Endothelial cell (in vitro differentiated cells): ENCODE measurements at regions not wholly inside any gene's neighbourhood (a gene's known extent, or its start where the extent isn't known, plus 50 kb on each side); places are given as distances from the start of the nearest gene placed in this dataset.

Source experiments
- DNase-seq: peaks from one replicate; pipeline ENCODE4 v3.0.0; 2021; ENCODE audit warnings: low spot score
- H3K27ac Mint-ChIP-seq: one replicate; pipeline ENCODE4 v1.8.0; 2021; ENCODE audit warnings: mixed read lengths, inconsistent platforms; ENCODE audit not compliant: unreplicated experiment
- H3K27me3 Mint-ChIP-seq: one replicate; pipeline ENCODE4 v1.8.0; 2021; ENCODE audit warnings: mild to moderate bottlenecking, moderate library complexity, mixed read lengths, inconsistent platforms; ENCODE audit not compliant: unreplicated experiment
- H3K36me3 Mint-ChIP-seq: one replicate; pipeline ENCODE4 v1.8.0; 2021; ENCODE audit warnings: mild to moderate bottlenecking, low read depth, mixed read lengths, inconsistent platforms; ENCODE audit not compliant: unreplicated experiment
- H3K4me1 Mint-ChIP-seq: one replicate; pipeline ENCODE4 v1.8.0; 2021; ENCODE audit warnings: mild to moderate bottlenecking, mixed read lengths, inconsistent platforms; ENCODE audit not compliant: unreplicated experiment
- H3K4me3 Mint-ChIP-seq: one replicate; pipeline ENCODE4 v1.8.0; 2021; ENCODE audit warnings: mild to moderate bottlenecking, mixed read lengths, inconsistent platforms; ENCODE audit not compliant: unreplicated experiment
- H3K9me3 Mint-ChIP-seq: one replicate; pipeline ENCODE4 v1.8.0; 2021; ENCODE audit warnings: mixed read lengths, inconsistent platforms; ENCODE audit not compliant: unreplicated experiment
- CTCF ChIP-seq: fragments of 200-600 bp; sonication (generic); IDR thresholded peaks from one replicate; pipeline ENCODE4 v1.5.0; 2021; ENCODE audit warnings: antibody characterized with exemption; ENCODE audit not compliant: unreplicated experiment

GRCh38 chr4:62250100-62250499 is 1050.0 kb downstream of the ADGRL3 start:
- Mint-ChIP-seq H3K4me3 (no peak overlapping the region), H3K27ac (no peak overlapping the region), H3K36me3 (no peaks in the 10 kb centered on the region)

GRCh38 chr4:62243895-62244294 is 1043.8 kb downstream of the ADGRL3 start:
- H3K4me1 Mint-ChIP-seq: no peaks in the 10 kb centered on the region
- TF ChIP-seq CTCF: no peak
- no peak overlapping the region for H3K4me3 Mint-ChIP-seq
- no peaks in the 10 kb centered on the region for H3K36me3 Mint-ChIP-seq
- H3K9me3 Mint-ChIP-seq: no peaks in the 10 kb centered on the region
- H3K27me3 Mint-ChIP-seq: no peaks in the 10 kb centered on the region
- DNase-seq: no peak
- H3K27ac Mint-ChIP-seq: no peak overlapping the region

More at GRCh38 chr4:62250100-62250499, 1050.0 kb downstream of the ADGRL3 start:
- Mint-ChIP-seq H3K4me1 (no peaks in the 10 kb centered on the region), H3K27me3 (no peaks in the 10 kb centered on the region), H3K9me3 (no peaks in the 10 kb centered on the region)
- no peak for DNase-seq
- TF ChIP-seq CTCF: no peak

GRCh38 chr4:62235911-62236310 is 1035.8 kb downstream of the ADGRL3 start:
- H3K27me3 Mint-ChIP-seq: no peaks in the 10 kb centered on the region
- no peak for DNase-seq
- H3K9me3 Mint-ChIP-seq: no peaks in the 10 kb centered on the region
- no peak for TF ChIP-seq CTCF
- no peaks in the 10 kb centered on the region for H3K4me1 Mint-ChIP-seq
- H3K4me3 Mint-ChIP-seq: no peak overlapping the region
- H3K27ac Mint-ChIP-seq: no peak overlapping the region
- H3K36me3 Mint-ChIP-seq: no peaks in the 10 kb centered on the region

GRCh38 chr4:62232814-62233213 is 1032.7 kb downstream of the ADGRL3 start:
- Mint-ChIP-seq H3K27me3 (no peaks in the 10 kb centered on the region), H3K9me3 (no peaks in the 10 kb centered on the region), H3K36me3 (no peaks in the 10 kb centered on the region), H3K27ac (no peak overlapping the region), H3K4me1 (no peaks in the 10 kb centered on the region), H3K4me3 (no peak overlapping the region)
- no peak for TF ChIP-seq CTCF
- no peak for DNase-seq

- TF ChIP-seq CTCF: no peak
- Mint-ChIP-seq H3K27me3 (no peaks in the 10 kb centered on the region), H3K4me1 (no peaks in the 10 kb centered on the region), H3K9me3 (no peaks in the 10 kb centered on the region), H3K36me3 (no peaks in the 10 kb centered on the region), H3K4me3 (no peak overlapping the region), H3K27ac (no peak overlapping the region)
- DNase-seq: no peak
These were observed 1031.9 kb downstream of the ADGRL3 start for GRCh38 chr4:62231994-62232393.
